Hepatocyte (in vitro differentiated cells): ENCODE measurements at regions not wholly inside any gene's neighbourhood (a gene's known extent, or its start where the extent isn't known, plus 50 kb on each side); places are given as distances from the start of the nearest gene placed in this dataset.

Experiments used
- DNase-seq: peaks from one replicate; pipeline ENCODE4 v3.0.0-alpha.2; 2016; ENCODE audit warnings: low spot score
- H2AFZ ChIP-seq: fragments of 200-600 bp; sonication (generic); 2 replicates; pipeline ENCODE4 v1.6.0; 2016; ENCODE audit warnings: antibody characterized with exemption, mild to moderate bottlenecking
- H3K27ac ChIP-seq: fragments of 200-600 bp; sonication (generic); 2 replicates; pipeline ENCODE4 v1.5.1; 2016; ENCODE audit warnings: mild to moderate bottlenecking
- H3K27me3 ChIP-seq: fragments of 200-600 bp; sonication (generic); 2 replicates; pipeline ENCODE4 v1.6.1; 2016
- H3K36me3 ChIP-seq: fragments of 200-600 bp; sonication (generic); replicated peaks from 2 replicates; pipeline ENCODE4 v1.5.1; 2016; ENCODE audit warnings: low read depth; ENCODE audit not compliant: insufficient read depth
- H3K4me1 ChIP-seq: fragments of 200-600 bp; sonication (generic); 2 replicates; pipeline ENCODE4 v1.5.1; 2016; ENCODE audit warnings: mild to moderate bottlenecking, moderate library complexity; ENCODE audit not compliant: insufficient read depth
- H3K4me2 ChIP-seq: fragments of 200-600 bp; sonication (generic); 2 replicates; pipeline ENCODE4 v1.6.0; 2016
- H3K4me3 ChIP-seq: fragments of 200-600 bp; sonication (generic); 2 replicates; pipeline ENCODE4 v1.5.1; 2016; ENCODE audit warnings: mild to moderate bottlenecking
- H3K79me2 ChIP-seq: fragments of 200-600 bp; sonication (generic); 2 replicates; pipeline ENCODE4 v1.6.0; 2017; ENCODE audit warnings: mild to moderate bottlenecking
- H3K9me2 ChIP-seq: fragments of 200-600 bp; sonication (generic); replicated peaks from 2 replicates; pipeline ENCODE4 v1.6.0; 2017; ENCODE audit warnings: mild to moderate bottlenecking; ENCODE audit not compliant: insufficient read depth
- H3K9me3 ChIP-seq: fragments of 200-600 bp; sonication (generic); 2 replicates; pipeline ENCODE4 v1.5.1; 2016; ENCODE audit warnings: low read depth, mild to moderate bottlenecking
- H4K20me1 ChIP-seq: fragments of 200-600 bp; sonication (generic); 2 replicates; pipeline ENCODE4 v1.6.0; 2016; ENCODE audit warnings: mild to moderate bottlenecking; ENCODE audit not compliant: insufficient read depth, poor library complexity, severe bottlenecking
- EZH2 ChIP-seq: fragments of 200-600 bp; sonication (generic); IDR thresholded peaks from 2 replicates; pipeline ENCODE4 v1.6.1; 2016; ENCODE audit warnings: antibody characterized with exemption, mild to moderate bottlenecking, borderline replicate concordance
- EZH2phosphoT487 ChIP-seq: fragments of 200-600 bp; sonication (generic); IDR thresholded peaks from one replicate; pipeline ENCODE4 v1.6.1; 2018; ENCODE audit warnings: antibody characterized with exemption, mild to moderate bottlenecking, low read depth, moderate library complexity; ENCODE audit not compliant: unreplicated experiment, severe bottlenecking
- WGBS: methylation state at CpG from one replicate; pipeline ENCODE4 v1.1.6; 2016; ENCODE audit warnings: low lambda C conversion rate; ENCODE audit errors: missing lambda C conversion rate; 5-methylcytosine and 5-hydroxymethylcytosine counted together
- TF ChIP-seq, protein P1 (sequence below): fragments of 200-600 bp; sonication (generic); IDR thresholded peaks from 2 replicates; pipeline ENCODE4 v1.5.1; 2016; ENCODE audit warnings: antibody characterized with exemption, mild to moderate bottlenecking; ENCODE audit not compliant: poor library complexity

GRCh38 chr11:23727794-23728193 lies 769.1 kb upstream of the LUZP2 start:
- no peaks in the 10 kb centered on the region for H3K9me2 ChIP-seq
- no peaks in the 10 kb centered on the region for H3K9me3 ChIP-seq
- no peaks in the 10 kb centered on the region for H3K27me3 ChIP-seq
- no peak for TF ChIP-seq EZH2phosphoT487
- no peak for TF ChIP-seq EZH2
- TF ChIP-seq, protein P1, sequence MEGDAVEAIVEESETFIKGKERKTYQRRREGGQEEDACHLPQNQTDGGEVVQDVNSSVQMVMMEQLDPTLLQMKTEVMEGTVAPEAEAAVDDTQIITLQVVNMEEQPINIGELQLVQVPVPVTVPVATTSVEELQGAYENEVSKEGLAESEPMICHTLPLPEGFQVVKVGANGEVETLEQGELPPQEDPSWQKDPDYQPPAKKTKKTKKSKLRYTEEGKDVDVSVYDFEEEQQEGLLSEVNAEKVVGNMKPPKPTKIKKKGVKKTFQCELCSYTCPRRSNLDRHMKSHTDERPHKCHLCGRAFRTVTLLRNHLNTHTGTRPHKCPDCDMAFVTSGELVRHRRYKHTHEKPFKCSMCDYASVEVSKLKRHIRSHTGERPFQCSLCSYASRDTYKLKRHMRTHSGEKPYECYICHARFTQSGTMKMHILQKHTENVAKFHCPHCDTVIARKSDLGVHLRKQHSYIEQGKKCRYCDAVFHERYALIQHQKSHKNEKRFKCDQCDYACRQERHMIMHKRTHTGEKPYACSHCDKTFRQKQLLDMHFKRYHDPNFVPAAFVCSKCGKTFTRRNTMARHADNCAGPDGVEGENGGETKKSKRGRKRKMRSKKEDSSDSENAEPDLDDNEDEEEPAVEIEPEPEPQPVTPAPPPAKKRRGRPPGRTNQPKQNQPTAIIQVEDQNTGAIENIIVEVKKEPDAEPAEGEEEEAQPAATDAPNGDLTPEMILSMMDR, result no peak
- DNase-seq, result peak; percentile 8
- H2AFZ ChIP-seq, result no peak overlapping the region
- no peak overlapping the region for H3K4me3 ChIP-seq
- WGBS, result 33% methylated on average over 2 of the region's 2 CpGs
- no peak overlapping the region for H3K4me2 ChIP-seq
- H4K20me1 ChIP-seq, result no peaks in the 10 kb centered on the region
- no peak overlapping the region for H3K27ac ChIP-seq
- no peaks in the 10 kb centered on the region for H3K36me3 ChIP-seq
- H3K79me2 ChIP-seq, result no peaks in the 10 kb centered on the region
- H3K4me1 ChIP-seq, result no peaks in the 10 kb centered on the region

GRCh38 chr11:23729088-23729487 lies 767.8 kb upstream of the LUZP2 start:
- no peaks in the 10 kb centered on the region for H3K9me2 ChIP-seq
- H2AFZ ChIP-seq, result no peak overlapping the region
- H3K4me3 ChIP-seq, result no peak overlapping the region
- no peaks in the 10 kb centered on the region for H3K9me3 ChIP-seq
- WGBS, result 63% methylated on average over 1 of the region's 1 CpG
- no peaks in the 10 kb centered on the region for H3K36me3 ChIP-seq
- H3K4me2 ChIP-seq, result no peak overlapping the region
- no peaks in the 10 kb centered on the region for H3K27me3 ChIP-seq
- TF ChIP-seq EZH2phosphoT487 (no peak), EZH2 (no peak)
- TF ChIP-seq, protein P1, result no peak
- no peak overlapping the region for H3K27ac ChIP-seq
- no peaks in the 10 kb centered on the region for H4K20me1 ChIP-seq
- no peaks in the 10 kb centered on the region for H3K4me1 ChIP-seq
- H3K79me2 ChIP-seq, result no peaks in the 10 kb centered on the region
- DNase-seq, result no peak

GRCh38 chr11:23730307-23730998 lies 766.4 kb upstream of the LUZP2 start:
- H3K27ac ChIP-seq, result no peak overlapping the region
- no peaks in the 10 kb centered on the region for H3K79me2 ChIP-seq
- no peaks in the 10 kb centered on the region for H3K9me2 ChIP-seq
- no peaks in the 10 kb centered on the region for H3K4me1 ChIP-seq
- no peaks in the 10 kb centered on the region for H4K20me1 ChIP-seq
- no peak for DNase-seq
- no peak overlapping the region for H2AFZ ChIP-seq
- WGBS, result 97% methylated on average over 43 of the region's 43 CpGs
- TF ChIP-seq, protein P1, result no peak
- TF ChIP-seq EZH2 (no peak), EZH2phosphoT487 (no peak)
- no peak overlapping the region for H3K4me3 ChIP-seq
- no peak overlapping the region for H3K4me2 ChIP-seq
- no peaks in the 10 kb centered on the region for H3K36me3 ChIP-seq
- no peaks in the 10 kb centered on the region for H3K9me3 ChIP-seq
- no peaks in the 10 kb centered on the region for H3K27me3 ChIP-seq
